WTC11 (cell line): ENCODE measurements at regions not wholly inside any gene's neighbourhood (a gene's known extent, or its start where the extent isn't known, plus 50 kb on each side); places are given as distances from the start of the nearest gene placed in this dataset.

Experiments used
- ATAC-seq: fragments of 200-7000 bp; cut with Tn5 transposase; 2 replicates; pipeline ENCODE4 v1.10.0; 2021; ENCODE audit warnings: mild to moderate bottlenecking, moderate library complexity
- CTCF ChIA-PET: fragments of 300-600 bp; sonication (Branson Sonifier 250); formaldehyde crosslinking; loops from one replicate; lab custom pipeline; 2021; ENCODE audit warnings: antibody characterized with exemption; lab: Charles Lee
- POLR2A ChIA-PET: fragments of 350-600 bp; sonication (Branson Sonifier 250); formaldehyde crosslinking; loops from one replicate; lab custom pipeline; 2021; ENCODE audit warnings: antibody characterized with exemption; lab: Charles Lee
- DNase-seq: peaks from one replicate; pipeline ENCODE4 v3.0.0; 2021; ENCODE audit warnings: low spot score
- H3K27ac Mint-ChIP-seq: 2 replicates; pipeline ENCODE4 v1.8.0; 2021; ENCODE audit warnings: mixed read lengths
- H3K27me3 Mint-ChIP-seq: 2 replicates; pipeline ENCODE4 v1.8.0; 2021; ENCODE audit warnings: low read depth, mild to moderate bottlenecking, moderate library complexity, mixed read lengths
- H3K36me3 Mint-ChIP-seq: 2 replicates; pipeline ENCODE4 v1.8.0; 2021; ENCODE audit warnings: mixed read lengths
- H3K4me1 Mint-ChIP-seq: 2 replicates; pipeline ENCODE4 v1.8.0; 2022; ENCODE audit warnings: mixed read lengths
- H3K4me3 Mint-ChIP-seq: 2 replicates; pipeline ENCODE4 v1.8.0; 2021; ENCODE audit warnings: mild to moderate bottlenecking, moderate library complexity, mixed read lengths
- H3K9me3 Mint-ChIP-seq: 2 replicates; pipeline ENCODE4 v1.8.0; 2021; ENCODE audit warnings: mixed read lengths
- AFF4 ChIP-seq: sonication (generic); formaldehyde crosslinking; IDR thresholded peaks from 2 replicates; pipeline ENCODE4 v1.8.1; 2023; ENCODE audit warnings: mild to moderate bottlenecking, missing genetic modification reagents, borderline replicate concordance
- ATF6 ChIP-seq: sonication (generic); formaldehyde crosslinking; IDR thresholded peaks from 2 replicates; pipeline ENCODE4 v1.8.1; 2023; ENCODE audit warnings: mild to moderate bottlenecking, missing genetic modification reagents
- E2F1 ChIP-seq: sonication (generic); formaldehyde crosslinking; IDR thresholded peaks from 2 replicates; pipeline ENCODE4 v1.8.0; 2022; ENCODE audit warnings: mild to moderate bottlenecking, missing genetic modification reagents
- EMX1 ChIP-seq: fragments of 250-450 bp; sonication (Bioruptor Pico); IDR thresholded peaks from 2 replicates; pipeline ENCODE4 v1.8.0; 2021; ENCODE audit warnings: mild to moderate bottlenecking
- ERG ChIP-seq: fragments of 250-450 bp; sonication (Bioruptor Pico); IDR thresholded peaks from 2 replicates; pipeline ENCODE4 v1.8.0; 2021; ENCODE audit warnings: mild to moderate bottlenecking
- GTF2I ChIP-seq: fragments of 250-450 bp; sonication (Bioruptor Pico); conservative IDR thresholded peaks from 2 replicates; pipeline ENCODE4 v1.4.0; 2021; ENCODE audit warnings: mild to moderate bottlenecking
- HMGA2 ChIP-seq: fragments of 250-450 bp; sonication (Bioruptor Pico); IDR thresholded peaks from 2 replicates; pipeline ENCODE4 v1.4.0; 2021; ENCODE audit warnings: mild to moderate bottlenecking, moderate library complexity
- NFYB ChIP-seq: sonication (generic); formaldehyde crosslinking; conservative IDR thresholded peaks from 2 replicates; pipeline ENCODE4 v1.8.0; 2022; ENCODE audit warnings: low read depth, missing genetic modification reagents
- OVOL2 ChIP-seq: fragments of 250-450 bp; sonication (Bioruptor Pico); IDR thresholded peaks from 2 replicates; pipeline ENCODE4 v1.9.0; 2021; ENCODE audit warnings: mild to moderate bottlenecking, borderline replicate concordance
- PREB ChIP-seq: sonication (generic); formaldehyde crosslinking; IDR thresholded peaks from 2 replicates; pipeline ENCODE4 v1.8.1; 2022; ENCODE audit warnings: mild to moderate bottlenecking, missing genetic modification reagents, moderate library complexity, borderline replicate concordance
- RORB ChIP-seq: fragments of 250-450 bp; sonication (Bioruptor Pico); IDR thresholded peaks from 2 replicates; pipeline ENCODE4 v1.9.0; 2021; ENCODE audit warnings: mild to moderate bottlenecking
- SMAD4 ChIP-seq: sonication (generic); formaldehyde crosslinking; IDR thresholded peaks from 2 replicates; pipeline ENCODE4 v1.8.0; 2022; ENCODE audit warnings: mild to moderate bottlenecking, missing genetic modification reagents
- TEAD1 ChIP-seq: sonication (generic); formaldehyde crosslinking; IDR thresholded peaks from 2 replicates; pipeline ENCODE4 v1.8.0; 2022; ENCODE audit warnings: mild to moderate bottlenecking, missing genetic modification reagents
- ZNF281 ChIP-seq: sonication (generic); formaldehyde crosslinking; IDR thresholded peaks from 2 replicates; pipeline ENCODE4 v1.8.0; 2023; ENCODE audit warnings: mild to moderate bottlenecking, missing genetic modification reagents
- ZNF416 ChIP-seq: fragments of 250-450 bp; sonication (Bioruptor Pico); IDR thresholded peaks from 2 replicates; pipeline ENCODE4 v1.9.0; 2021; ENCODE audit warnings: mild to moderate bottlenecking, inconsistent platforms
- ZNF423 ChIP-seq: fragments of 250-450 bp; sonication (Bioruptor Pico); IDR thresholded peaks from 2 replicates; pipeline ENCODE4 v2.1.2; 2022; ENCODE audit warnings: mild to moderate bottlenecking, moderate library complexity
- ZNF512 ChIP-seq: sonication (generic); formaldehyde crosslinking; IDR thresholded peaks from 2 replicates; pipeline ENCODE4 v1.8.1; 2022; ENCODE audit warnings: missing genetic modification reagents, borderline replicate concordance

- no peak for TF ChIP-seq ERG (CRISPR knock-in tag)
- TF ChIP-seq OVOL2 (CRISPR knock-in tag) = no peak
- no peak for TF ChIP-seq TEAD1
- TF ChIP-seq ATF6 = no peak
- TF ChIP-seq AFF4 (CRISPR knock-in tag) = no peak
- no peak for TF ChIP-seq ZNF416 (CRISPR knock-in tag)
- no peak for TF ChIP-seq RORB
- TF ChIP-seq ZNF423 (CRISPR knock-in tag) = no peak
- no peaks in the 10 kb centered on the region for H3K36me3 Mint-ChIP-seq
Observed at GRCh38 chr11:79758325-79758724, 317.5 kb upstream of the TENM4 start.

GRCh38 chr11:79747406-79747805 is 306.6 kb upstream of the TENM4 start:
- no peaks in the 10 kb centered on the region for H3K4me1 Mint-ChIP-seq
- POLR2A ChIA-PET = no interaction called here
- no peak for DNase-seq

More at GRCh38 chr11:79758325-79758724, 317.5 kb upstream of the TENM4 start:
- POLR2A ChIA-PET = no interaction called here
- no peak for ATAC-seq
- CTCF ChIA-PET = no interaction called here
- Mint-ChIP-seq H3K9me3 (no peaks in the 10 kb centered on the region), H3K27ac (no peak overlapping the region), H3K27me3 (no peaks in the 10 kb centered on the region; the same call in none of the 2 replicates), H3K4me1 (no peaks in the 10 kb centered on the region), H3K4me3 (no peak overlapping the region)
- no peak for DNase-seq

More at GRCh38 chr11:79747406-79747805, 306.6 kb upstream of the TENM4 start:
- TF ChIP-seq PREB (CRISPR knock-in tag) (no peak), SMAD4 (CRISPR knock-in tag) (no peak), GTF2I (CRISPR knock-in tag) (no peak), EMX1 (no peak), ZNF416 (CRISPR knock-in tag) (no peak), ZNF281 (CRISPR knock-in tag) (no peak), NFYB (CRISPR knock-in tag) (no peak), AFF4 (CRISPR knock-in tag) (no peak), ZNF512 (CRISPR knock-in tag) (no peak), HMGA2 (CRISPR knock-in tag) (no peak), E2F1 (CRISPR knock-in tag) (no peak)
- TF ChIP-seq, all 79 proteins: peak for 0
- no peaks in the 10 kb centered on the region for H3K36me3 Mint-ChIP-seq
- ATAC-seq = no peak
- no peak overlapping the region for H3K27ac Mint-ChIP-seq
- CTCF ChIA-PET = no interaction called here
- H3K4me3 Mint-ChIP-seq = no peak overlapping the region
- H3K9me3 Mint-ChIP-seq = no peaks in the 10 kb centered on the region
- H3K27me3 Mint-ChIP-seq = no peaks in the 10 kb centered on the region
